Gastroesophageal sphincter (tissue), 3 donors: ENCODE measurements at regions not wholly inside any gene's neighbourhood (a gene's known extent, or its start where the extent isn't known, plus 50 kb on each side); places are given as distances from the start of the nearest gene placed in this dataset.

Source experiments
- EP300 ChIP-seq: sonication (generic); formaldehyde crosslinking; IDR thresholded peaks from one replicate; pipeline ENCODE4 v1.6.1; 2017; ENCODE audit warnings: antibody characterized with exemption, mild to moderate bottlenecking
- TF ChIP-seq, protein P1 (sequence below), 4 experiments: fragments of 200-600 bp in 2 of 4; fragments of 450-650 bp in 2 of 4; sonication (generic) in 1 of 4; IDR thresholded peaks; one replicate each; pipeline ENCODE4 v1.5.1; 2017 to 2019; ENCODE audit warnings: antibody characterized with exemption in 4 of 4, mild to moderate bottlenecking in 2 of 4, moderate library complexity in 2 of 4

DNA sequence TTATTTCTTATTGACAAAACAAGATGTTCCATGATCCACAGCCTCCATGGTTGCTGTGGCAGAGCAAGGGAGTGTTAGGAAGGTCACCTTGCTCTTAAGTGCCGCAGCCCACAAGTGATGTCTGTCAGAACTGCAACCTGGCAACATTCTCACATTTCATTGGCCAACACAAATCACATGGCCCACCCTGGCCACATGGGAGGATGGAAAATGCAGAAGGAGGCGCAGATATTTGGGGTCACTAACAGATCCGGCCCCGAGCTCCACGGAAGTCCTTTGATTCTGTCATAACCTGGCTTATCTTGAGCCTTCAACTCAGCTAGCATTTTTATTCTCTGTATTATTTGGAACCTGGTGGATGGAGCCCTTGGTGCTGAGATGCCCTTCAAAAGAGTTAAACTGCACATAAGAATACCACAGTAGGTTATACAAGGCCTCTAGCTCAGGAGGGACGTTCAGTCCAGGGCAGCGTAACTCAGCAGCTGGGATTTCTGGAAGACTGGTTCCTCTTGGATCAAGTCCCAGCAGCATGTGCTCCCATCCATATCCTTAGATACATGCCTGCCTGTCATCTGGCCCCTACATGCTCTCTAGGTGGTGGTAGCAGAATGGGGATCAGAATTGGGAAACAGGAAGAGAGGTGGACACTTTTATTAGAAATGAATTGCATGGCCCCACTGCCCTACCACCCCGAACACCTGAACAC lies 508.1 kb downstream of the HAPSTR1 start:
- TF ChIP-seq, protein P1, sequence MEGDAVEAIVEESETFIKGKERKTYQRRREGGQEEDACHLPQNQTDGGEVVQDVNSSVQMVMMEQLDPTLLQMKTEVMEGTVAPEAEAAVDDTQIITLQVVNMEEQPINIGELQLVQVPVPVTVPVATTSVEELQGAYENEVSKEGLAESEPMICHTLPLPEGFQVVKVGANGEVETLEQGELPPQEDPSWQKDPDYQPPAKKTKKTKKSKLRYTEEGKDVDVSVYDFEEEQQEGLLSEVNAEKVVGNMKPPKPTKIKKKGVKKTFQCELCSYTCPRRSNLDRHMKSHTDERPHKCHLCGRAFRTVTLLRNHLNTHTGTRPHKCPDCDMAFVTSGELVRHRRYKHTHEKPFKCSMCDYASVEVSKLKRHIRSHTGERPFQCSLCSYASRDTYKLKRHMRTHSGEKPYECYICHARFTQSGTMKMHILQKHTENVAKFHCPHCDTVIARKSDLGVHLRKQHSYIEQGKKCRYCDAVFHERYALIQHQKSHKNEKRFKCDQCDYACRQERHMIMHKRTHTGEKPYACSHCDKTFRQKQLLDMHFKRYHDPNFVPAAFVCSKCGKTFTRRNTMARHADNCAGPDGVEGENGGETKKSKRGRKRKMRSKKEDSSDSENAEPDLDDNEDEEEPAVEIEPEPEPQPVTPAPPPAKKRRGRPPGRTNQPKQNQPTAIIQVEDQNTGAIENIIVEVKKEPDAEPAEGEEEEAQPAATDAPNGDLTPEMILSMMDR (IDR thresholded peaks at IDR 0.05), result no peak
- no peak for TF ChIP-seq EP300
